ENCODE measurements at regions not wholly inside any gene's neighbourhood (a gene's known extent, or its start where the extent isn't known, plus 50 kb on each side); places are given as distances from the start of the nearest gene placed in this dataset.

- TF ChIP-seq TCF12 (IDR thresholded peaks at IDR 0.05; ENCODE audit: low read depth) (no peak), REST (IDR thresholded peaks at IDR 0.05; ENCODE audit: low read depth) (no peak), ZBTB7A (IDR thresholded peaks at IDR 0.05; ENCODE audit: low read depth) (no peak), YY1 (IDR thresholded peaks at IDR 0.05; ENCODE audit: low read depth) (no peak), CREB1 (IDR thresholded peaks at IDR 0.05; ENCODE audit: low read depth) (no peak), NFIC (IDR thresholded peaks at IDR 0.05) (no peak), CEBPB (IDR thresholded peaks at IDR 0.05) (no peak), USF1 (IDR thresholded peaks at IDR 0.05) (no peak), EGR1 (IDR thresholded peaks at IDR 0.05) (no peak), FOXM1 (IDR thresholded peaks at IDR 0.05; ENCODE audit: borderline replicate concordance, low read depth) (no peak), RAD21 (IDR thresholded peaks at IDR 0.05; ENCODE audit: low read depth) (no peak), EP300 (IDR thresholded peaks at IDR 0.05; ENCODE audit: borderline replicate concordance) (no peak), TAF1 (IDR thresholded peaks at IDR 0.05; ENCODE audit: low read depth) (no peak), TEAD4 (IDR thresholded peaks at IDR 0.05) (no peak)
- TF ChIP-seq, protein P1, sequence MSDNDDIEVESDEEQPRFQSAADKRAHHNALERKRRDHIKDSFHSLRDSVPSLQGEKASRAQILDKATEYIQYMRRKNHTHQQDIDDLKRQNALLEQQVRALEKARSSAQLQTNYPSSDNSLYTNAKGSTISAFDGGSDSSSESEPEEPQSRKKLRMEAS (IDR thresholded peaks at IDR 0.05) = no peak
Measured at GRCh38 chr9:88628114-88628513, 93.1 kb downstream of the NXNL2 start.

DNA sequence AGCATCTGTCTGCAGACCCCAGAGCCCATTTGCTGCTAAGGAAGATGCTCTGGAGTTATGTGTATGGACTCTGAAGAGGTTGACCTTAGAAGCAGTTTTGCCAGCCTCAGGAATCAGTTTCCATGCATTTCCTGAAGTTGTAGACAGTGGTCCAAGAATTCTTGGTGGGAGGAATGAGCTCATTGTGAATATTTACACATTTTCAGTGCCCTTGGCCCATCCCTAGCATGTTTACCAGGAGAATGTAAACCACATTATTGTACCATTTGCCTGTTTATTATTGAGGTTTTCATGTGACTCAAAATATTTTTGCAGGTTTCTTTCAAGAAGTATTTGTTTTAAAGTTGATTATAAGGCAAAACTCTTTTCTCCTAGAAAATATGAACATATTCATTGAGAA lies 93.8 kb downstream of the NXNL2 start:
- TF ChIP-seq EGR1 (IDR thresholded peaks at IDR 0.05) (no peak), CREB1 (IDR thresholded peaks at IDR 0.05; ENCODE audit: low read depth) (no peak), TAF1 (IDR thresholded peaks at IDR 0.05; ENCODE audit: low read depth) (no peak), EP300 (IDR thresholded peaks at IDR 0.05; ENCODE audit: borderline replicate concordance) (no peak), REST (IDR thresholded peaks at IDR 0.05; ENCODE audit: low read depth) (no peak), ZBTB7A (IDR thresholded peaks at IDR 0.05; ENCODE audit: low read depth) (no peak), TCF12 (IDR thresholded peaks at IDR 0.05; ENCODE audit: low read depth) (no peak), NFIC (IDR thresholded peaks at IDR 0.05) (no peak), FOXM1 (IDR thresholded peaks at IDR 0.05; ENCODE audit: borderline replicate concordance, low read depth) (no peak), YY1 (IDR thresholded peaks at IDR 0.05; ENCODE audit: low read depth) (no peak), RAD21 (IDR thresholded peaks at IDR 0.05; ENCODE audit: low read depth) (no peak), CEBPB (IDR thresholded peaks at IDR 0.05) (no peak), USF1 (IDR thresholded peaks at IDR 0.05) (no peak), TEAD4 (IDR thresholded peaks at IDR 0.05) (no peak)
- TF ChIP-seq, protein P1 (IDR thresholded peaks at IDR 0.05) = no peak

DNA sequence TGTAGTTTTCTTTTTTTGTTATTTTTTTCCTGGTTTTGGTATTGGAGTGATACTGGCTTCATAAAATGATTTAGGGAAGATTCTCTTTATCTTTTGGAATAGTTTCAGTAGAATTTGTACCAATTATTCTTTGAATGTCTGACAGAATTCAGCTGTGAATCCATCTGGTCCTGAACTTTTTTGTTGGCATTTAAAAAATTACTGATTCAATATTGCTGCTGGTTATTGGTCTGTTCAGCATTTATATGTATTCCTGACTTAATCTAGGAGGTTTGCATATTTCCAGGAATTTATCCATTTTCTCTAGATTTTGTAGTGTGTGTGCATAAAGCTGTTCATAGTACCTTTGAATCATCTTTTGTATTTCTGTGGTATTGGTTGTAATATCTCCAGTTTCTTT lies 100.2 kb downstream of the NXNL2 start:
- TF ChIP-seq EGR1 (IDR thresholded peaks at IDR 0.05) (no peak), USF1 (IDR thresholded peaks at IDR 0.05) (no peak), REST (IDR thresholded peaks at IDR 0.05; ENCODE audit: low read depth) (no peak), TAF1 (IDR thresholded peaks at IDR 0.05; ENCODE audit: low read depth) (no peak), NFIC (IDR thresholded peaks at IDR 0.05) (no peak), ZBTB7A (IDR thresholded peaks at IDR 0.05; ENCODE audit: low read depth) (no peak), TCF12 (IDR thresholded peaks at IDR 0.05; ENCODE audit: low read depth) (no peak), EP300 (IDR thresholded peaks at IDR 0.05; ENCODE audit: borderline replicate concordance) (no peak), FOXM1 (IDR thresholded peaks at IDR 0.05; ENCODE audit: borderline replicate concordance, low read depth) (no peak), CEBPB (IDR thresholded peaks at IDR 0.05) (no peak), CREB1 (IDR thresholded peaks at IDR 0.05; ENCODE audit: low read depth) (no peak), YY1 (IDR thresholded peaks at IDR 0.05; ENCODE audit: low read depth) (no peak), TEAD4 (IDR thresholded peaks at IDR 0.05) (no peak), RAD21 (IDR thresholded peaks at IDR 0.05; ENCODE audit: low read depth) (no peak)
- TF ChIP-seq, protein P1 (IDR thresholded peaks at IDR 0.05) = no peak
